GM23338 (cell line): ENCODE measurements at regions not wholly inside any gene's neighbourhood (a gene's known extent, or its start where the extent isn't known, plus 50 kb on each side); places are given as distances from the start of the nearest gene placed in this dataset.

ENCODE experiments used
- ATAC-seq: fragments of 200-7000 bp; cut with Tn5 transposase; 3 replicates; pipeline ENCODE4 v1.9.1; 2020
- DNase-seq: peaks from one replicate; pipeline ENCODE4 v3.0.0-alpha.2; 2015; ENCODE audit warnings: low spot score
- H2AFZ ChIP-seq: fragments of 200-600 bp; sonication (generic); 2 replicates; pipeline ENCODE4 v1.8.0; 2016; ENCODE audit warnings: antibody characterized with exemption, mild to moderate bottlenecking, moderate library complexity
- H3F3A ChIP-seq: fragments of 200-600 bp; sonication (generic); replicated peaks from 2 replicates; pipeline ENCODE4 v1.8.0; 2017; ENCODE audit warnings: antibody characterized with exemption, mixed run types, low read depth
- H3K27ac ChIP-seq: fragments of 200-600 bp; sonication (generic); 2 replicates; pipeline ENCODE4 v1.6.1; 2016; ENCODE audit warnings: low read depth
- H3K27me3 ChIP-seq: fragments of 200-600 bp; sonication (generic); 2 replicates; pipeline ENCODE4 v1.8.0; 2016; ENCODE audit warnings: mild to moderate bottlenecking, mixed run types, moderate library complexity; ENCODE audit not compliant: insufficient read depth
- H3K36me3 ChIP-seq: fragments of 200-600 bp; sonication (generic); 2 replicates; pipeline ENCODE4 v1.8.0; 2016; ENCODE audit warnings: mild to moderate bottlenecking; ENCODE audit not compliant: insufficient read depth
- H3K4me1 ChIP-seq: fragments of 200-600 bp; sonication (generic); 2 replicates; pipeline ENCODE4 v1.8.0; 2016; ENCODE audit warnings: mild to moderate bottlenecking, moderate library complexity; ENCODE audit not compliant: insufficient read depth
- H3K4me2 ChIP-seq: fragments of 200-600 bp; sonication (generic); 2 replicates; pipeline ENCODE4 v1.7.1; 2017; ENCODE audit warnings: mixed run types
- H3K4me3 ChIP-seq: fragments of 200-600 bp; sonication (generic); 2 replicates; pipeline ENCODE4 v1.6.1; 2016; ENCODE audit warnings: mixed run types
- H3K79me2 ChIP-seq: fragments of 200-600 bp; sonication (generic); replicated peaks from 2 replicates; pipeline ENCODE4 v1.8.0; 2017; ENCODE audit warnings: mild to moderate bottlenecking; ENCODE audit not compliant: insufficient read depth
- H3K9me2 ChIP-seq: fragments of 200-600 bp; sonication (generic); 2 replicates; pipeline ENCODE4 v1.8.0; 2017; ENCODE audit not compliant: insufficient read depth
- H4K20me1 ChIP-seq: fragments of 200-600 bp; sonication (generic); replicated peaks from 2 replicates; pipeline ENCODE4 v1.8.0; 2017; ENCODE audit warnings: mild to moderate bottlenecking; ENCODE audit not compliant: insufficient read depth
- H3K27ac Mint-ChIP-seq: 2 replicates; pipeline ENCODE4 v1.8.0; 2020; ENCODE audit warnings: inconsistent platforms, mild to moderate bottlenecking, moderate library complexity, mixed read lengths
- H3K27me3 Mint-ChIP-seq: 3 replicates; pipeline ENCODE4 v1.8.0; 2022; ENCODE audit warnings: low read depth, mild to moderate bottlenecking, moderate library complexity, mixed read lengths, inconsistent platforms; ENCODE audit not compliant: insufficient read depth, poor library complexity
- H3K36me3 Mint-ChIP-seq: 3 replicates; pipeline ENCODE4 v1.8.0; 2021; ENCODE audit warnings: low read depth, mild to moderate bottlenecking, inconsistent platforms, moderate library complexity, mixed read lengths
- H3K4me1 Mint-ChIP-seq: 3 replicates; pipeline ENCODE4 v1.8.0; 2020; ENCODE audit warnings: mild to moderate bottlenecking, inconsistent platforms, mixed read lengths
- H3K4me3 Mint-ChIP-seq: 3 replicates; pipeline ENCODE4 v1.8.0; 2021; ENCODE audit warnings: moderate library complexity, mild to moderate bottlenecking, inconsistent platforms, mixed read lengths
- H3K9me3 Mint-ChIP-seq: 3 replicates; pipeline ENCODE4 v1.8.0; 2020; ENCODE audit warnings: moderate library complexity, mild to moderate bottlenecking, inconsistent platforms, mixed read lengths
- CREB1 ChIP-seq: fragments of 250-450 bp; sonication (Bioruptor Pico); IDR thresholded peaks from 2 replicates; pipeline ENCODE4 v1.5.0; 2020; ENCODE audit warnings: low read depth, mild to moderate bottlenecking, moderate library complexity
- JUNB ChIP-seq: IDR thresholded peaks from one replicate; pipeline ENCODE4 v1.6.1; 2016; ENCODE audit warnings: antibody characterized with exemption; ENCODE audit not compliant: unreplicated experiment
- POLR2AphosphoS5 ChIP-seq: IDR thresholded peaks from 2 replicates; pipeline ENCODE4 v1.6.1; 2016; ENCODE audit warnings: antibody characterized with exemption, low read depth
- ZNF331 ChIP-seq: fragments of 250-450 bp; sonication (Bioruptor Pico); IDR thresholded peaks from 2 replicates; pipeline ENCODE4 v1.5.0; 2020; ENCODE audit warnings: low read depth, mild to moderate bottlenecking, moderate library complexity
- TF ChIP-seq, protein P1 (sequence below): IDR thresholded peaks from 2 replicates; pipeline ENCODE4 v1.6.1; 2016; ENCODE audit warnings: antibody characterized with exemption
- TF ChIP-seq, protein P2 (sequence below): IDR thresholded peaks from one replicate; pipeline ENCODE4 v1.6.1; 2018; ENCODE audit warnings: antibody characterized with exemption; ENCODE audit not compliant: unreplicated experiment
- TF ChIP-seq, protein P3 (sequence below), 2 experiments: fragments of 200-600 bp in 1 of 2; sonication (generic) in 1 of 2; conservative IDR thresholded peaks; 2 replicates each; pipeline versions ENCODE4 v1.5.1 to v1.6.1; 2016 to 2017; ENCODE audit warnings: antibody characterized with exemption in 2 of 2, low read depth in 2 of 2, mild to moderate bottlenecking in 2 of 2, moderate library complexity in 1 of 2

DNA sequence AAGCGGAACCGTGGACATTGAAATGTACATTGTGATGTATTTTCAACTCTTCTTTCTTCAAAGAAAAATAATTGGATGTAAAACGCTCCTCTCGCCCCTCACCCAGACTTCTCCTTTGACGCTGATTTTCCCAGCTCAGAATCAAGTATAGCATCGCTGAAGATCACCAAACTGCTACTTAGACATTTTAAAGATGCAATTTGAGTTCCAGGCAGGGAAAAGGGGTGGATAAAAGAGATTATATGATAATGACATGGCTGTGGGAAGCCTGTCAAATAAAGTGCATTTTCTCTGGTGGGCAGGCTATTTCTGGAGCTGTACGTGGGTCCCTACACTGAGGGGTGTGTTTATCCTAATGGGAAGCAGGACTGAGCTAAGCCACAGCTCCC is 240.4 kb downstream of the CDC5L start (continued):
- TF ChIP-seq, protein P1, sequence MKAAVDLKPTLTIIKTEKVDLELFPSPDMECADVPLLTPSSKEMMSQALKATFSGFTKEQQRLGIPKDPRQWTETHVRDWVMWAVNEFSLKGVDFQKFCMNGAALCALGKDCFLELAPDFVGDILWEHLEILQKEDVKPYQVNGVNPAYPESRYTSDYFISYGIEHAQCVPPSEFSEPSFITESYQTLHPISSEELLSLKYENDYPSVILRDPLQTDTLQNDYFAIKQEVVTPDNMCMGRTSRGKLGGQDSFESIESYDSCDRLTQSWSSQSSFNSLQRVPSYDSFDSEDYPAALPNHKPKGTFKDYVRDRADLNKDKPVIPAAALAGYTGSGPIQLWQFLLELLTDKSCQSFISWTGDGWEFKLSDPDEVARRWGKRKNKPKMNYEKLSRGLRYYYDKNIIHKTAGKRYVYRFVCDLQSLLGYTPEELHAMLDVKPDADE = no peak
- TF ChIP-seq POLR2AphosphoS5 (no peak), ZNF331 (CRISPR knock-in tag) (no peak), JUNB (no peak)
- TF ChIP-seq, protein P2, sequence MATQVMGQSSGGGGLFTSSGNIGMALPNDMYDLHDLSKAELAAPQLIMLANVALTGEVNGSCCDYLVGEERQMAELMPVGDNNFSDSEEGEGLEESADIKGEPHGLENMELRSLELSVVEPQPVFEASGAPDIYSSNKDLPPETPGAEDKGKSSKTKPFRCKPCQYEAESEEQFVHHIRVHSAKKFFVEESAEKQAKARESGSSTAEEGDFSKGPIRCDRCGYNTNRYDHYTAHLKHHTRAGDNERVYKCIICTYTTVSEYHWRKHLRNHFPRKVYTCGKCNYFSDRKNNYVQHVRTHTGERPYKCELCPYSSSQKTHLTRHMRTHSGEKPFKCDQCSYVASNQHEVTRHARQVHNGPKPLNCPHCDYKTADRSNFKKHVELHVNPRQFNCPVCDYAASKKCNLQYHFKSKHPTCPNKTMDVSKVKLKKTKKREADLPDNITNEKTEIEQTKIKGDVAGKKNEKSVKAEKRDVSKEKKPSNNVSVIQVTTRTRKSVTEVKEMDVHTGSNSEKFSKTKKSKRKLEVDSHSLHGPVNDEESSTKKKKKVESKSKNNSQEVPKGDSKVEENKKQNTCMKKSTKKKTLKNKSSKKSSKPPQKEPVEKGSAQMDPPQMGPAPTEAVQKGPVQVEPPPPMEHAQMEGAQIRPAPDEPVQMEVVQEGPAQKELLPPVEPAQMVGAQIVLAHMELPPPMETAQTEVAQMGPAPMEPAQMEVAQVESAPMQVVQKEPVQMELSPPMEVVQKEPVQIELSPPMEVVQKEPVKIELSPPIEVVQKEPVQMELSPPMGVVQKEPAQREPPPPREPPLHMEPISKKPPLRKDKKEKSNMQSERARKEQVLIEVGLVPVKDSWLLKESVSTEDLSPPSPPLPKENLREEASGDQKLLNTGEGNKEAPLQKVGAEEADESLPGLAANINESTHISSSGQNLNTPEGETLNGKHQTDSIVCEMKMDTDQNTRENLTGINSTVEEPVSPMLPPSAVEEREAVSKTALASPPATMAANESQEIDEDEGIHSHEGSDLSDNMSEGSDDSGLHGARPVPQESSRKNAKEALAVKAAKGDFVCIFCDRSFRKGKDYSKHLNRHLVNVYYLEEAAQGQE = no peak
- TF ChIP-seq, protein P3, sequence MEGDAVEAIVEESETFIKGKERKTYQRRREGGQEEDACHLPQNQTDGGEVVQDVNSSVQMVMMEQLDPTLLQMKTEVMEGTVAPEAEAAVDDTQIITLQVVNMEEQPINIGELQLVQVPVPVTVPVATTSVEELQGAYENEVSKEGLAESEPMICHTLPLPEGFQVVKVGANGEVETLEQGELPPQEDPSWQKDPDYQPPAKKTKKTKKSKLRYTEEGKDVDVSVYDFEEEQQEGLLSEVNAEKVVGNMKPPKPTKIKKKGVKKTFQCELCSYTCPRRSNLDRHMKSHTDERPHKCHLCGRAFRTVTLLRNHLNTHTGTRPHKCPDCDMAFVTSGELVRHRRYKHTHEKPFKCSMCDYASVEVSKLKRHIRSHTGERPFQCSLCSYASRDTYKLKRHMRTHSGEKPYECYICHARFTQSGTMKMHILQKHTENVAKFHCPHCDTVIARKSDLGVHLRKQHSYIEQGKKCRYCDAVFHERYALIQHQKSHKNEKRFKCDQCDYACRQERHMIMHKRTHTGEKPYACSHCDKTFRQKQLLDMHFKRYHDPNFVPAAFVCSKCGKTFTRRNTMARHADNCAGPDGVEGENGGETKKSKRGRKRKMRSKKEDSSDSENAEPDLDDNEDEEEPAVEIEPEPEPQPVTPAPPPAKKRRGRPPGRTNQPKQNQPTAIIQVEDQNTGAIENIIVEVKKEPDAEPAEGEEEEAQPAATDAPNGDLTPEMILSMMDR (conservative IDR thresholded peaks at IDR 0.05; ENCODE audit: low read depth in 2 of 2) = no peak

DNA sequence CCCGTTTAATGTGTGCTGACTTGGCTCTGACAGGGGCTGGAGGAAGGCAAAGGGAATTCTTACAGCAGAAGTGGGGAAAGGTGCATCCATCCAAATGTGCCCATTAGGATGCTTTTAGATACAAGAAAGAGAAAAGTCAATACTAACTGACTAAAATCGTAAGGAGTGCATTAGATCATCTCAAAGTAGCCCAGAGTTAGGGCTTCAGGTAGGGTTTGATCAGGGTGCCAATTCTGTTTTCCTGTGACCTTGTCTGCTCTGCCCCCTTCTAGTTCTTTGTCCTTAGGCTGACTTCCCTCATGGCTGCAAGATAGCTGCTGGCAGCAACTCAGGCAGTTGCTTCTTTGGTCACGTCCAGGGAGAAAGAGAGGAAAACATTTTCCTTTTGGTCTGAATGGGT is 240.8 kb downstream of the CDC5L start:
- H3K4me2 ChIP-seq = no peak overlapping the region
- ATAC-seq (no peak), DNase-seq (no peak)
- no peaks in the 10 kb centered on the region for H3K36me3 ChIP-seq
- no peak overlapping the region for H3K27ac ChIP-seq
- peaks cover 56% of the 10 kb centered on the region for H3K4me1 Mint-ChIP-seq
- H3K4me3 Mint-ChIP-seq = no peak overlapping the region
- H3K27me3 ChIP-seq = no peaks in the 10 kb centered on the region
- H3K79me2 ChIP-seq = no peaks in the 10 kb centered on the region
- H3K27ac Mint-ChIP-seq = no peak overlapping the region
- H3K9me2 ChIP-seq = no peaks in the 10 kb centered on the region
- no peaks in the 10 kb centered on the region for H3K9me3 Mint-ChIP-seq
- H3K36me3 Mint-ChIP-seq = no peaks in the 10 kb centered on the region; the same call in 2 of the 3 replicates
- no peaks in the 10 kb centered on the region for H4K20me1 ChIP-seq
- no peak for TF ChIP-seq POLR2AphosphoS5
- no peak for TF ChIP-seq CREB1 (CRISPR knock-in tag)
- TF ChIP-seq, protein P2 = no peak
- H3K4me3 ChIP-seq = no peak overlapping the region
- peaks cover 41% of the 10 kb centered on the region for H3K4me1 ChIP-seq
- H3F3A ChIP-seq = 0 out of 2 replicates have a peak, but pooled peaks cover 2% of the 10 kb centered on the region
- H3K27me3 Mint-ChIP-seq = peaks cover 9% of the 10 kb centered on the region
- H2AFZ ChIP-seq = no peak overlapping the region
